Omental fat pad (tissue), 3 donors: ENCODE measurements at regions not wholly inside any gene's neighbourhood (a gene's known extent, or its start where the extent isn't known, plus 50 kb on each side); places are given as distances from the start of the nearest gene placed in this dataset.
"Not testable (repeated sequence)": the region's sequence is repeated elsewhere in the genome, so short reads cannot be mapped to it uniquely, and the experiment has no call there.

Experiments
- ATAC-seq: fragments of 150-250 bp; one replicate; pipeline ENCODE4 v1.9.1; 2016; ENCODE audit warnings: mild to moderate bottlenecking, moderate library complexity; ENCODE audit not compliant: low FRiP score
- DNase-seq: peaks from one replicate; pipeline ENCODE4 v3.0.0-alpha.2; 2019; ENCODE audit warnings: low spot score
- TF ChIP-seq, protein P1 (sequence below), 3 donors: fragments of 450-650 bp; IDR thresholded peaks; one replicate each; pipeline ENCODE4 v1.5.1; 2016 to 2017; ENCODE audit warnings: antibody characterized with exemption in 3 of 3, mild to moderate bottlenecking in 3 of 3, moderate library complexity in 2 of 3

DNA sequence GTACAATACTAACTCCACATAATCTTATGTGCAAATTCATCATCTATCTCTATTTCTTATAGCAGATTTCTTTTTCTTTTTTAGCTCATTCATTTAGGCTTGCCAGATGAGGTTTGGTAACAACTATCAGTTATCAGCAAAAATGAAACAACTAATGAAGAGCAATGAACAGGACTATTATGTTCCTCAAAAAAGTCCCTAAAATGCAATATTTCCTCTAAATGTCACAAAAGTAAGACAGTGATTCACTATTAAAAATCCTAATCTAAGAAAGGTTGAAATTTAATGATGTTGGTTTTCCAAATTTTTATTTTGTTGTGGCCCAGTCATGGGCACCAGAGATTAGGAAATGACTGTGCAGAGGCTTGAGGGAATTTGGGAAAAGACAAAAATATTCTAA, 135.3 kb downstream of the PPIAL4G start:
- TF ChIP-seq, protein P1, sequence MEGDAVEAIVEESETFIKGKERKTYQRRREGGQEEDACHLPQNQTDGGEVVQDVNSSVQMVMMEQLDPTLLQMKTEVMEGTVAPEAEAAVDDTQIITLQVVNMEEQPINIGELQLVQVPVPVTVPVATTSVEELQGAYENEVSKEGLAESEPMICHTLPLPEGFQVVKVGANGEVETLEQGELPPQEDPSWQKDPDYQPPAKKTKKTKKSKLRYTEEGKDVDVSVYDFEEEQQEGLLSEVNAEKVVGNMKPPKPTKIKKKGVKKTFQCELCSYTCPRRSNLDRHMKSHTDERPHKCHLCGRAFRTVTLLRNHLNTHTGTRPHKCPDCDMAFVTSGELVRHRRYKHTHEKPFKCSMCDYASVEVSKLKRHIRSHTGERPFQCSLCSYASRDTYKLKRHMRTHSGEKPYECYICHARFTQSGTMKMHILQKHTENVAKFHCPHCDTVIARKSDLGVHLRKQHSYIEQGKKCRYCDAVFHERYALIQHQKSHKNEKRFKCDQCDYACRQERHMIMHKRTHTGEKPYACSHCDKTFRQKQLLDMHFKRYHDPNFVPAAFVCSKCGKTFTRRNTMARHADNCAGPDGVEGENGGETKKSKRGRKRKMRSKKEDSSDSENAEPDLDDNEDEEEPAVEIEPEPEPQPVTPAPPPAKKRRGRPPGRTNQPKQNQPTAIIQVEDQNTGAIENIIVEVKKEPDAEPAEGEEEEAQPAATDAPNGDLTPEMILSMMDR (IDR thresholded peaks at IDR 0.05) = no peak
- ATAC-seq (no peak), DNase-seq (no peak)

DNA sequence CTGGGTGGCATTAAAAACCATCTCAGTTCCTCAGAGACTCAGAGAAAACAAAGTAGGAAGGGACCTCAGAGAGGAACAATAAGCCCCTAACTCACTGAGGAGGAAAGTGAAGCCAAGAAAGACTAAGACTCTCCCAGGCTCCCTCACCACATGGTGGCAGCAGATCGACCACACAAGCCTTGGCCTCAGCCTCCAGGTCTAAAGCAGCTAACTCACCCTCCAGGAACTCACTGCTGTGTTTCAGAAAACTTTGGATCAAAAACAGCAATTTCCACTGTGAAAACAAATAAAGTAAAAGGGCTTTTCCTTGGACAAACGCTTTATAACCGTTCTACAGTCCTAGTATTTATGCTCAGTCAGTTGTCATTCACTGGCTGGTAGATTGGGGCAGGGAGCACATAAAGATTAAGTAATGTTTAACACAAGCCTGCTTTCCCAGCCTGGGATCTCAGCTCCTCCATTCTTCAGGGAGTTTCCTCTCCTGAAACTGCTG, 137.4 kb downstream of the PPIAL4G start:
- not testable (repeated sequence) for DNase-seq, ATAC-seq

DNA sequence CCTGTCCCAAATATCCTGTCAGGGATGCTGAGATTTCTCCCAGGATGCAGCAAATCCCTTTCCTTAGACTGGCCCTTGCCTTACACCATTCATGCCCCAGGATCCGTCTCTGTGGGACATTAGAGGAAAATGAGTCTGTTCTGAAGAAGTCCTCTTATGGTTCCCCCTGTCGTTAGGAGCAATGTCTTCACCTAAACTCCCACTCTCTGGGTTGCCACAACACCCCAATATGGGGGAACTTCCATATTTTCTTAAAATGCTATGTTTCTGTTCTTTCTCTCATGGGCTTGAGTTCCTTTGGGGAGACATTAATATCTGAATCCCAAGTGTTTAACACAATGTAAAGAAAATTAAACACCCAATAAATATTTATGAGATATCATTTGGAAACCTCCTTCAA, 138.5 kb downstream of the PPIAL4G start:
- DNase-seq, ATAC-seq: not testable (repeated sequence)

DNA sequence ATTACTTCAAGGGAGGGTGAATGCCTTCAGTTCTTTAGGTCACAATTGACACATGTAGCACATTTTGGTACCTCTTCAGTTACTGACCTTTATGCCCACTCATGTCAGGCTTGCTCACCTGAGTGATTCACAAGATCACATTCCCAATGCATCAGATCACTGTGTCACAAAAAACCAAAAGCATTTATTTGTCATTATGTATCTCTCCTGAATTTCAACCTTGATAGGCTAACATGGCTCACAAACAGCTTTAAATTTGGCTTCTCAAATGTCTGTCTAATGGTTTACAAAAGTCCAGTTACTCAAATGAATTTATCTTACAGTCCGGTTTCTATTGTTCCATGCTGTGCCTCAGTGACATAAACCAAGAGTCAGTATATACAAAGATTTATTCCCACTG, 141.4 kb downstream of the PPIAL4G start:
- ATAC-seq = not testable (repeated sequence)

DNA sequence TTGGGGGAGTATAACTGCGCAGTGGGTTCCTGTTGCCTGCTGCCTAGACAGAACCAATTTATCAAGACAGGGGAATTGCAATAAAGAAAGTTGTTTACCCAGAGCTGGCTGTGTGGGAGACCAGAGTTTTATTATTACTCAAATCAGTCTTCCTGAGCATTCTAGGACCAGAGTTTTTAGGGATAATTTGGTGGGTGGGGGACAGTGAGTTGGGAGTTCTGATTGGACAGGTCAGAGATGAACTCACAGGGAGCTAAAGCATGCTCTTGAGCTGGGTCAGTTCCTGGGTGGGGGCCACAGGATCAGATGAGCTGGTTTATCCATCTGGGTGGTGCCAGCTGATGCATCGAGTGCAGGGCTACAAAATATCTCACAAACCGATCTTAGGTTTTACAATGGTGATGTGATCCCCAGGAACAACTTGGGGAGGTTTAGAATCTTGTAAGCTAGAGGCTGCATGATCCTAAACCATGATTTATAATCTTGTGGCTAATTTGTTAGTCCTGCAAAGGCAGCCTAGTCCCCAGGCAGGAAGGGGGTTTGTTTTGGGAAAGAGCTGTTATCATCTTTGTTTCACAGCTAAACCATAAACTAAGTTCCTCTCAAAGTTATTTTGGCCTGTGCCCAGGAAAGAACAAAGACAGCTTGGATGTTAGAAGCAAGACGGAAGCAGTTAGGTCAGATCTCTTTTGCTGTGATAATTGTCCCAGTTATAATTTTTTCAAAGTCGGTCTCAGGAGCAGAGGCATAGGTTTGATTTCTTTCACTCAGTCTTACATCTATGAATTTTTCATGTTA, 146.8 kb downstream of the PPIAL4G start:
- not testable (repeated sequence) for DNase-seq, ATAC-seq

More for the DNA sequence above, 141.4 kb downstream of the PPIAL4G start:
- DNase-seq = not testable (repeated sequence)

DNA sequence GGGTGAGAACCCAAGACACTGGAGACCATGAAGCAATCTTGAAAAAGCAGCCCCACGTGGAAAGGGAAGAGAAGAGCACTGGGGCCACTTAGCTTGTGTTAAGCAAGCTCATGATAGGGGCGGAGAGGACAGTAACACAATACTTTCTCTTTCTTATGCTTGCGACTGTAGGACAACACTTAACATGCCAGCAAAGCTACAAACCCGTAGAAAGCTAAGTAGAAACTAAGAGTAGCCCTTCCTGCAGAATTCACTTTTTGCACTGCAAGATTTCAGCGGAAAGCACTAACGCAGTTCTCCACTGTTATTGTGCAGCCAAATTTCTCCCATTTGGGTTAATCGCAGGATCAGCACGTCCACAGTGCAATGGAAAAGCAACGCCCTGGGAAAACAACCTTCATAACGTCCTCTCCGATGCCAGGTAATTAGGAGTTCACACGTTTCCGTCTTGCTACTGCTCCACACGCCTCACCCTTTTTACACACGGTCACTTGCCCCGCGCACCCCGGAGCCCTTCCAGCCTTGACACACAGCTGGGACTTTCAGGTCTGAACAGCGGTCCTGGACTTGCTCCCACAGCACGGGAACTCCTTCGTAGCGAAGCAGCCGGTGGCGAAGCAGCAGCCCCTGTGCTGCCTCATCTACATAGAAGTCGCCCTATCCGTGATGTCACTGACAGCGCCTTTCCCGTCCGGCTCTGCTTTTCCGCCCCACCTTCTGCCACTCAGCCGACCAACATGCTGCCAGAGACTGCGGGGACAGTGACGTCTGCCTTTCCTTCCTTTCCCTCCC, 148.6 kb downstream of the PPIAL4G start:
- DNase-seq = peak; percentile 44
- TF ChIP-seq, protein P1 (IDR thresholded peaks at IDR 0.05) = no peak
- peak; percentile 79 for ATAC-seq

DNA sequence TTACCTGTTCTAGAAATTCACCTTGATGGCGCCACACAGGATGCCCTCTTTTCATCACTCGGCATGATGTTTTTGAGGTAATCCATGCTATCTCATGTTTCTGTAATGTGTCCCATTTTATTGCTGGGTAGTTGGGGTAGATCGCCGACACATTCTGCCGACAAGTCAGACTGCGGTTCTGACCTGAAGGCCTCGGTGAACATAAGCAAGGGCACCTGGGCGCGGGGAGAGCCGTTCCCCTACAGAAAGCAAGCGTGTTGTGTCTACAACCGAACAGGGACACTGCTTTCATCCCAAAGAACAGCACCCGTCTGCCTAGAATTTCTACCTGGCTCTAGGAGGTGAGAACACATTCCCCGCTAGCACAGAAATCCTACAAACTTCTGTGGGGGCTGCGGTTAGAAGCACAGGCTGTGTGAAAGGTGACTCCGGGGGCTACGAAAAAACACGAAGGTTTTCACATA, 149.2 kb downstream of the PPIAL4G start:
- TF ChIP-seq, protein P1 (IDR thresholded peaks at IDR 0.05) = no peak
- ATAC-seq (no peak), DNase-seq (no peak)

DNA sequence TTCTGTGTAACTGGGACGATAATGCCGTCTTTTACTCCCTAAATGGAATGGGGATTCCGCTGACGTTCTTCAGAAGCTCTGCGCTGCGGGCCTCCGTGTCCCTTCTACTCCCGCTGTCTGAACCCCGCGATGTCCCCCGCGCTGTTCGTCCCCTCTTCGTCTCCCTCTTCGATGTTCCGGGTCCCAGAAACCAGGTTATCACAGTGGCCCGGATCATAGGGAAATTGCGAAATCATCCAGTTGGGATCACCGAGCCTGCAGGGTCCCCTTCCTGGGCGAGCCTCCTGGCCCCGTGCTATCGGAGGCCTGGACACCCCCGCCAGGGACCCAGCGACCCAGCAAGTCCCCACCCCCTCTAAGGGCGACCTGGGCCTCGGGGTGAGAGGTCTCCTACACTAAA, 154.2 kb downstream of the PPIAL4G start:
- DNase-seq = no peak
- TF ChIP-seq, protein P1 (IDR thresholded peaks at IDR 0.05) = no peak
- ATAC-seq = no peak

DNA sequence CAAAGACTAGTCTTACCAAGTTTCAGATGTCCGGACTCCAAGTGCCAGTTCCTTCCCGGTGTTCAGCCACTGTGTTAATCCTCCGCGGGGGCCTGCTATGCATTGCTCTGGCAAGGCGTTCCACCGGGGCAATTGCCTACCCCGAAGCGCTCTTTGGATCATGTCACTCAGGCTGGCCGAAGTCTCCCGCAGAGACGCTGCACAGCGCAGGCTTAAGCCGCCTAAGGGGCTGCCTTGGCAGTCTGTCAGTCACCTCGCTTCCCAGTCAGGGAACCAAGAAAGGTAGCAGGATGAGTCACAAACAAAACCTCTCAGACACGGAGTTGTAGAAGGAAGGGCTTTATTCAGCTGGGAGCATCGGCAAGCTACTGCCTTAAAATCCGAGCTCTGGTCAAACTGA, 158.1 kb downstream of the PPIAL4G start:
- ATAC-seq = not testable (repeated sequence)

DNA sequence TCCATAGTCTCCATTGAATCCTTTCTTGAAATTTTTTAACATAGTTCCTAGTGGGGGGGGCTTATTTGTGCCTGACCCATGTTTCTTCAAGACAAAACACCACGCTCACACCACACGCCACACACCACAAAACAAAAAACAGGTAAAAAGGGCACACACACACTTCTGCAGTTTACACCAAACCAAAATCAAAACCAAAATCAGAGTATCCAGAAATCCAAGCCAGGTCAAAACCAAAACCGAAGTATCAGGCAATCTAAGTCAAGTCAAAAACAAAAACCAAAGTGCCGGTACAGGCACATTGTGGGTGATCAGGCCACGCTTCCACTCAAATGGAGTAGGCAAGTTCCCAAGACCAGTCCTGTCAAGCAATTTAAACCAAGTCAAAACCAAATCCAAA, 158.6 kb downstream of the PPIAL4G start:
- not testable (repeated sequence) for ATAC-seq, DNase-seq

More for the DNA sequence above, 158.1 kb downstream of the PPIAL4G start:
- DNase-seq = not testable (repeated sequence)

DNA sequence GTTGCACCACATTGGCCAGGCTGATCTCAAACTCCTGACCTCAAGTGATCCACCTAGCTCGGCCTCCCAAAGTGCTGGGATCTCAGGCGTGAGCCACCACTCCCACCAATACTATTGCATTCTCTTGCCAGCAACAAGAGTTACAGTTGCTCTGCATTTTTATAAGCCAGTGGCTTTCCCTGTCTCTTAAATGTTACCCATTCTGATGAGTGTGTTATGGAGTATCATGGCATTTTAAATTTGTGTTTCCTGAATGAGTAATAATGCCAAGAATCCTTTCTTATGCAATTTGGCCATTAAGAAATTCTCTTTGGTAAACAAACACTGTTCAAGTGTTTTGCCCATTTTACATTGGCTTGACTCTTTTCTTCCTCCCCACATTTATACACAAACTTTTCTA, 163.0 kb downstream of the PPIAL4G start:
- not testable (repeated sequence) for DNase-seq, ATAC-seq
